ENCODE measurements at regions not wholly inside any gene's neighbourhood (a gene's known extent, or its start where the extent isn't known, plus 50 kb on each side); places are given as distances from the start of the nearest gene placed in this dataset.

DNA sequence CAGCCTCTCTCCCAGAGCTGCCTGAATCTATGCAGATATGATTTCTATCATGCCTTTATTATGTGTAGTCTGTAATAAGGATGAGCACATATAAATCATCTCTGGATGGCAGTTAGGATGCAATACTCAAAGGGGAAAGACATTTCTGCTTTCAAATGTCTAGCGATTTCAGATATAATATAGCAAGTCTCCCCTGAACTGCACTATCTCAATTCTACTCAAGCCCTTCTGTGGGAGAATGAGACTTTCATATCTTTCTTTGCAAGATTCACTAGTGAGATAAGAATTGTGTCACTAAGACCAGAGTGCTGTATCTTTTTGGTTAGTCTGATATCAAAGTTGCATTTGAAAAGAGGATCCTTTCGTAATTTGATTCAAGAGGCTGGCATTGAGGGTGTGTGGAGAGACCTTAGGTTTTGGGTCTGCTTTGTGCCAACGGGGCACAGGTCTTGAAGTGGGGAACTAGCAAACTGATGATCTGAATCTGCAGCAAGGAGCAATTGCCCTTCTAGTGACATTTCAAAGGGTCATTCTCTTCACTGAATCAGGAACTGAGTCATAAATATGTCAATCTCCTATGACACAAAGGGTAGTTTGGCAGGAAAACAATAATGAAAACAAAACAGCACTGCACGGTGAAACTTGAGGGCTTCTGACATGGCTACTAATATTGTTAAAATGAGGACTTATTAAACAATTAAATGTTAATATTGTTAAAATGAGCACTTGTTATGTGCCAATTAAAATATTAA lies 305.5 kb upstream of the CLINT1 start:
- H3K36me3 ChIP-seq (ENCODE audit: low read length) = no peaks in the 10 kb centered on the region
- H3K27ac ChIP-seq (ENCODE audit: low read depth, low read length) = no peak overlapping the region
- no peaks in the 10 kb centered on the region for H3K9me2 ChIP-seq (replicated peaks; ENCODE audit: insufficient read depth, low read length)
- no peak overlapping the region for H3K4me2 ChIP-seq (ENCODE audit: low read depth, low read length, poor library complexity, severe bottlenecking)
- no peaks in the 10 kb centered on the region for H3F3A ChIP-seq (ENCODE audit: insufficient read depth)
- no peak overlapping the region for H3K4me3 ChIP-seq (ENCODE audit: insufficient read depth, low read length, poor library complexity, severe bottlenecking)
- H3K27me3 ChIP-seq (ENCODE audit: low read length) = no peaks in the 10 kb centered on the region
- H3K9ac ChIP-seq (ENCODE audit: low read length) = no peak overlapping the region
- H4K20me1 ChIP-seq (ENCODE audit: low read depth, low read length) = no peaks in the 10 kb centered on the region
- H2AFZ ChIP-seq (ENCODE audit: low read depth, low read length, severe bottlenecking) = no peak overlapping the region
- no peak for TF ChIP-seq CTCF (IDR thresholded peaks at IDR 0.05; ENCODE audit: insufficient read depth, low read length, poor library complexity, severe bottlenecking)
- no peak for TF ChIP-seq EZH2phosphoT487 (conservative IDR thresholded peaks at IDR 0.05; ENCODE audit: low read length)
- no peaks in the 10 kb centered on the region for H3K79me2 ChIP-seq (ENCODE audit: insufficient read depth, low read length)
- H3K9me3 ChIP-seq (ENCODE audit: insufficient read depth, low read length) = no peaks in the 10 kb centered on the region

GRCh38 chr5:158163451-158164295 lies 304.7 kb upstream of the CLINT1 start:
- H3K36me3 ChIP-seq (ENCODE audit: low read length) = no peaks in the 10 kb centered on the region
- no peaks in the 10 kb centered on the region for H4K20me1 ChIP-seq (ENCODE audit: low read depth, low read length)
- no peak overlapping the region for H3K4me2 ChIP-seq (ENCODE audit: low read depth, low read length, poor library complexity, severe bottlenecking)
- H3K27me3 ChIP-seq (ENCODE audit: low read length) = no peaks in the 10 kb centered on the region
- no peak overlapping the region for H3K27ac ChIP-seq (ENCODE audit: low read depth, low read length)
- no peaks in the 10 kb centered on the region for H3F3A ChIP-seq (ENCODE audit: insufficient read depth)
- no peak overlapping the region for H3K4me3 ChIP-seq (ENCODE audit: insufficient read depth, low read length, poor library complexity, severe bottlenecking)
- H3K9me3 ChIP-seq (ENCODE audit: insufficient read depth, low read length) = no peaks in the 10 kb centered on the region
- no peak overlapping the region for H2AFZ ChIP-seq (ENCODE audit: low read depth, low read length, severe bottlenecking)
- H3K79me2 ChIP-seq (ENCODE audit: insufficient read depth, low read length) = no peaks in the 10 kb centered on the region
- no peak overlapping the region for H3K9ac ChIP-seq (ENCODE audit: low read length)
- no peaks in the 10 kb centered on the region for H3K9me2 ChIP-seq (replicated peaks; ENCODE audit: insufficient read depth, low read length)
- TF ChIP-seq CTCF (IDR thresholded peaks at IDR 0.05; ENCODE audit: insufficient read depth, low read length, poor library complexity, severe bottlenecking) = no peak
- no peak for TF ChIP-seq EZH2phosphoT487 (conservative IDR thresholded peaks at IDR 0.05; ENCODE audit: low read length)

GRCh38 chr5:158162479-158163034 lies 303.6 kb upstream of the CLINT1 start:
- H3K4me3 ChIP-seq (ENCODE audit: insufficient read depth, low read length, poor library complexity, severe bottlenecking) = no peak overlapping the region
- no peaks in the 10 kb centered on the region for H3K9me2 ChIP-seq (replicated peaks; ENCODE audit: insufficient read depth, low read length)
- no peak for TF ChIP-seq CTCF (IDR thresholded peaks at IDR 0.05; ENCODE audit: insufficient read depth, low read length, poor library complexity, severe bottlenecking)
- no peak for TF ChIP-seq EZH2phosphoT487 (conservative IDR thresholded peaks at IDR 0.05; ENCODE audit: low read length)
- H4K20me1 ChIP-seq (ENCODE audit: low read depth, low read length) = no peaks in the 10 kb centered on the region
- H3F3A ChIP-seq (ENCODE audit: insufficient read depth) = no peaks in the 10 kb centered on the region
- H3K36me3 ChIP-seq (ENCODE audit: low read length) = no peaks in the 10 kb centered on the region
- no peak overlapping the region for H3K4me2 ChIP-seq (ENCODE audit: low read depth, low read length, poor library complexity, severe bottlenecking)
- H3K9me3 ChIP-seq (ENCODE audit: insufficient read depth, low read length) = no peaks in the 10 kb centered on the region
- H3K27ac ChIP-seq (ENCODE audit: low read depth, low read length) = no peak overlapping the region
- H2AFZ ChIP-seq (ENCODE audit: low read depth, low read length, severe bottlenecking) = no peak overlapping the region
- no peak overlapping the region for H3K9ac ChIP-seq (ENCODE audit: low read length)
- H3K27me3 ChIP-seq (ENCODE audit: low read length) = no peaks in the 10 kb centered on the region
- no peaks in the 10 kb centered on the region for H3K79me2 ChIP-seq (ENCODE audit: insufficient read depth, low read length)

All from SU-DHL-6 (cell line).